ENCODE measurements at regions not wholly inside any gene's neighbourhood (a gene's known extent, or its start where the extent isn't known, plus 50 kb on each side); places are given as distances from the start of the nearest gene placed in this dataset.
A peak's percentile ranks its signal among the peaks of the same experiment; 100 is the strongest.

GRCh38 chr15:54719325-54719724 lies 477.4 kb downstream of the RSL24D1 start:
- no peak overlapping the region for H3K4me3 ChIP-seq
- TF ChIP-seq POLR2AphosphoS5 (IDR thresholded peaks at IDR 0.05) (no peak), POLR2A (IDR thresholded peaks at IDR 0.05) (no peak), EP300 (IDR thresholded peaks at IDR 0.05; ENCODE audit: low read depth) (no peak), CTCF (IDR thresholded peaks at IDR 0.05) (no peak)
- DNase-seq, result no peak
- WGBS, 2 donors (ENCODE audit: low coverage in 1 of 2), result 36 to 75% methylated on average over 1 to 2 of the region's 2 CpGs
- no peaks in the 10 kb centered on the region for H3K4me1 ChIP-seq
- H3K9me3 ChIP-seq, result peaks cover 0 to 13% of the 10 kb centered on the region in 2 donors
- no peak overlapping the region for H3K27ac ChIP-seq
- no peaks in the 10 kb centered on the region for H3K27me3 ChIP-seq
- in situ Hi-C loops (cut with MboI; ENCODE audit: low pct_ligation_motif_present in 1 of 4, low pct_unique_long_range_greater_than_20kb in 1 of 4, low sequenced_read_pairs in 3 of 4), result no loop called here
- intact Hi-C loops (cut with DNase I; ENCODE audit: low total_unique reads), result no loop called here
- no peaks in the 10 kb centered on the region for H3K36me3 ChIP-seq

- no peaks in the 10 kb centered on the region for H3K9me3 ChIP-seq
- no peaks in the 10 kb centered on the region for H3K4me1 ChIP-seq
- H3K36me3 ChIP-seq, result no peaks in the 10 kb centered on the region
- in situ Hi-C loops (cut with MboI; ENCODE audit: low pct_ligation_motif_present in 1 of 4, low pct_unique_long_range_greater_than_20kb in 1 of 4, low sequenced_read_pairs in 3 of 4), result no loop called here
- TF ChIP-seq CTCF (IDR thresholded peaks at IDR 0.05) (no peak), EP300 (IDR thresholded peaks at IDR 0.05; ENCODE audit: low read depth) (no peak), POLR2AphosphoS5 (IDR thresholded peaks at IDR 0.05) (no peak), POLR2A (IDR thresholded peaks at IDR 0.05) (no peak)
- H3K4me3 ChIP-seq, result no peak overlapping the region
- WGBS, 2 donors (ENCODE audit: low coverage in 1 of 2), result 83 to 93% methylated on average over 2 to 22 of the region's 23 CpGs
- H3K27ac ChIP-seq, result no peak overlapping the region
- DNase-seq, result no peak
- intact Hi-C loops (cut with DNase I; ENCODE audit: low total_unique reads), result loop anchor here (5.0 kb wide), 1 partner anchor 584 kb away; no protein-coding TSS in a partner anchor
- no peaks in the 10 kb centered on the region for H3K27me3 ChIP-seq
These were observed 488.7 kb downstream of the RSL24D1 start for GRCh38 chr15:54707805-54708752.

- H3K4me1 ChIP-seq, result no peaks in the 10 kb centered on the region
- in situ Hi-C loops (cut with MboI; ENCODE audit: low pct_ligation_motif_present in 1 of 4, low pct_unique_long_range_greater_than_20kb in 1 of 4, low sequenced_read_pairs in 3 of 4), result no loop called here
- peak overlapping the region in 1 of 4 donors; percentile 3 for H3K4me3 ChIP-seq
- peak overlapping the region in 1 of 4 donors; percentile 17 for H3K27ac ChIP-seq
- intact Hi-C loops (cut with DNase I; ENCODE audit: low total_unique reads), result loop anchor here (10.0 kb wide), 1 partner anchor 223 kb away; no protein-coding TSS in a partner anchor
- TF ChIP-seq POLR2A (IDR thresholded peaks at IDR 0.05) (no peak), POLR2AphosphoS5 (IDR thresholded peaks at IDR 0.05) (no peak), EP300 (IDR thresholded peaks at IDR 0.05; ENCODE audit: low read depth) (no peak), CTCF (IDR thresholded peaks at IDR 0.05) (no peak)
- no peaks in the 10 kb centered on the region for H3K9me3 ChIP-seq
- no peak for DNase-seq
- WGBS, 2 donors (ENCODE audit: low coverage in 1 of 2), result 35 to 53% methylated on average over 6 to 10 of the region's 10 CpGs
- H3K36me3 ChIP-seq, result no peaks in the 10 kb centered on the region
- no peaks in the 10 kb centered on the region for H3K27me3 ChIP-seq
These were observed 509.1 kb downstream of the RSL24D1 start for GRCh38 chr15:54687628-54688027.
